ENCODE measurements at regions not wholly inside any gene's neighbourhood (a gene's known extent, or its start where the extent isn't known, plus 50 kb on each side); places are given as distances from the start of the nearest gene placed in this dataset.

- no peak for TF ChIP-seq CTCF (IDR thresholded peaks at IDR 0.05)
- no peak overlapping the region for H3K27ac ChIP-seq
- H3K4me1 ChIP-seq: peaks cover 0 to 14% (median 4%) of the 10 kb centered on the region in 4 donors
- no peaks in the 10 kb centered on the region for H3K36me3 ChIP-seq
- no peaks in the 10 kb centered on the region for H3K9me3 ChIP-seq
- DNase-seq: no peak
- H3K4me3 ChIP-seq: no peak overlapping the region
- H3K27me3 ChIP-seq: no peaks in the 10 kb centered on the region
- intact Hi-C loops (cut with DNase I; ENCODE audit: low total_unique reads): no loop called here
Observed at GRCh38 chr2:200243441-200243840, 63.1 kb upstream of the SPATS2L start.

- Histone ChIP-seq H3K9me3 (no peaks in the 10 kb centered on the region), H3K27ac (no peak overlapping the region), H3K27me3 (no peaks in the 10 kb centered on the region), H3K4me1 (peaks cover 0 to 14% (median 4%) of the 10 kb centered on the region in 4 donors), H3K4me3 (no peak overlapping the region), H3K36me3 (no peaks in the 10 kb centered on the region)
- DNase-seq: no peak
- no peak for TF ChIP-seq CTCF (IDR thresholded peaks at IDR 0.05)
- intact Hi-C loops (cut with DNase I; ENCODE audit: low total_unique reads): no loop called here
Observed at GRCh38 chr2:200244111-200244510, 62.4 kb upstream of the SPATS2L start.

- no peaks in the 10 kb centered on the region for H3K27me3 ChIP-seq
- H3K36me3 ChIP-seq: no peaks in the 10 kb centered on the region
- H3K4me3 ChIP-seq: no peak overlapping the region
- no peak overlapping the region for H3K27ac ChIP-seq
- H3K4me1 ChIP-seq: peaks cover 0 to 14% (median 4%) of the 10 kb centered on the region in 4 donors
- H3K9me3 ChIP-seq: no peaks in the 10 kb centered on the region
- TF ChIP-seq CTCF (IDR thresholded peaks at IDR 0.05): no peak
- no peak for DNase-seq
- intact Hi-C loops (cut with DNase I; ENCODE audit: low total_unique reads): no loop called here
Observed at GRCh38 chr2:200247494-200247893, 59.0 kb upstream of the SPATS2L start.

- no peak for TF ChIP-seq CTCF (IDR thresholded peaks at IDR 0.05)
- Histone ChIP-seq H3K27ac (no peak overlapping the region), H3K4me1 (no peaks in the 10 kb centered on the region), H3K9me3 (no peaks in the 10 kb centered on the region), H3K27me3 (no peaks in the 10 kb centered on the region), H3K4me3 (no peak overlapping the region), H3K36me3 (no peaks in the 10 kb centered on the region)
- intact Hi-C loops (cut with DNase I; ENCODE audit: low total_unique reads): no loop called here
- peak in 1 of 2 donors; percentile 32 for DNase-seq
Observed at GRCh38 chr2:200252265-200253067, 54.0 kb upstream of the SPATS2L start.

- H3K4me1 ChIP-seq: no peaks in the 10 kb centered on the region
- H3K27ac ChIP-seq: no peak overlapping the region
- no peak for TF ChIP-seq CTCF (IDR thresholded peaks at IDR 0.05)
- intact Hi-C loops (cut with DNase I; ENCODE audit: low total_unique reads): no loop called here
- no peaks in the 10 kb centered on the region for H3K36me3 ChIP-seq
- no peaks in the 10 kb centered on the region for H3K9me3 ChIP-seq
- DNase-seq: no peak
- H3K4me3 ChIP-seq: no peak overlapping the region
- no peaks in the 10 kb centered on the region for H3K27me3 ChIP-seq
Observed at GRCh38 chr2:200253639-200254038, 52.9 kb upstream of the SPATS2L start.

All from tibial artery (tissue), 4 donors.